ENCODE measurements at regions not wholly inside any gene's neighbourhood (a gene's known extent, or its start where the extent isn't known, plus 50 kb on each side); places are given as distances from the start of the nearest gene placed in this dataset.
"Not testable (repeated sequence)": the region's sequence is repeated elsewhere in the genome, so short reads cannot be mapped to it uniquely, and the experiment has no call there.

- no peak for DNase-seq (ENCODE audit: low read depth)
Observed at GRCh38 chr6:106745824-106746582, 116.6 kb downstream of the QRSL1 start.

GRCh38 chr6:106745197-106745770 lies 115.9 kb downstream of the QRSL1 start:
- DNase-seq (ENCODE audit: low read depth), result no peak

DNA sequence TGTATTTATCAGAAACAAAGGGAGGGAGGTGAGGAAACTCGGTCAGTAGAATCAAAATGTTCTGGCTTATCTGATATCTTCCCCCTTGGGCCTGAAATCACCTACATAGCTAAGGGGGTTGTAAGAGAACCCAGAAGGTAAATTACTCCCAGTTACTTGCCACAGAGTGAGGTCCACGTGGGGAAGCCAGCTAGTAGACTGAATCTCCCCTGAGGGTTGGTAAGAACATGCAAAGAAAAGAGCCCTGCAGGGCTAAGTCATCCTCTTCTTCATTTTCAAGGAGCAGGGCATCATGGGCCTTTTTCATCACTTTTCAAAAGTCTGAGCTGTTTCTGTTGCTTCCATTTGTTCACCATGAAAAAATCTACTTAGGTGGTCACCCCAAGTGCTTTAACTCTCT lies 115.4 kb downstream of the QRSL1 start:
- DNase-seq (ENCODE audit: low read depth), result no peak

GRCh38 chr6:106744029-106744428 lies 114.7 kb downstream of the QRSL1 start:
- not testable (repeated sequence) for DNase-seq (ENCODE audit: low read depth)

- DNase-seq (ENCODE audit: low read depth), result no peak
Observed at GRCh38 chr6:106743612-106744011, 114.2 kb downstream of the QRSL1 start.

GRCh38 chr6:106740287-106740686 lies 110.9 kb downstream of the QRSL1 start:
- no peak for DNase-seq (ENCODE audit: low read depth)

DNA sequence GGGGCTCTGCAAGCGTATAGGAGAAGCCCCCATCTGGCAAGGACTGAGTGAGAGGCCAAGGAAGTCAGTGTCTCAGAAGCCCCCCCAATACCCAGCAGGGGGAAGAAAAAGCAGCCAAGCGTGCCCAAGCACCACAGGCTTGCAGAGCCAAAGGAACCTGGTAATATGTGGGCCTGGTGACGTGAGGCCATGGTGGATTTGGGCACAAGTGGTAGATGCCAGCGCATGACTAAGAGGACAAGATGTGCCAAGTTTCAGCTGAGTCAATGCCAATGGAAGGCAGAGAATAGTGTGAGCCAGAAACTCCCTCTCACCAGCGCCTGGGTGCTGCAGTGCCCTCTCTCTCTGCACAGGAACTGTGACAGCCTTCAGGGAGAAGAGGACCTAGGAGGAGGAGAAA lies 110.0 kb downstream of the QRSL1 start:
- no peak for DNase-seq (ENCODE audit: low read depth)

DNA sequence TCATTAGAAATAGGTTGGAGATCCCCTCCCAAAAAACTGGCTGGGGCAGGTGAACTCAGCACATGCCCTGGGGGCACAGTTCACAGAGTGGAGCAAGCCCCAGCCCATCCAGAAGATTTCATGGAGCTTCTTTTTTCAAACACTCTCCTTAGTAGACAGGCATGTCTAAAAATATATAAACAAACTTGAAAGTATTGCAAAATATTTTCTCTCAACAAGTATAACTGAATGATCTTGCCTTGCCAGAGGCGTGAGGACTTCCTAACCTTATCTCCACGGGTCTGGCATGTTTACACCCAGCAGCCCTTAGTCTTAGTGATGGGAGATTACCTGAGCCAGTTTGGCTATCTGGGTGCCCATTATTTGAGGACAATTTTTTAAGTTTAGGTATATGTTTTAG lies 107.1 kb downstream of the QRSL1 start:
- DNase-seq (ENCODE audit: low read depth), result no peak

DNA sequence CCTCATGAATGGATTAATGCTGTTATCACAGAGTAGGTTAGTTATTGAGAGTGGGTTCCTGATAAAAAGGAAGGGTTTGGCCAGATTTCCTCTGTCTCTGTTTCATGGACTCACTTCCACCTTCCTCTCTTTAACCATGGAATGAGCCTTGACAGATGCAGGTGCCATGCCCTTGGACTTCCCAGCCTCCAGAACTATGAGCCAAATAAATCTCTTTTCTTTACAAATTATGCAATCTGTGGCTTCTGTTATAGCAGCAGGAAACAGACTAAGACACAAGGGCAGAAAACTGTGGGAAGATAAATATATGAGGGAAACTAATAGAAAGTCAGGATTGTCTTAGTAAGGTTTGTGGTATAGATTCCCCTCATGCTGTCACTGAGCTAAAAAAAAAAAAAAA lies 106.5 kb downstream of the QRSL1 start:
- DNase-seq (ENCODE audit: low read depth), result no peak

- no peak for DNase-seq (ENCODE audit: low read depth)
Observed at GRCh38 chr6:106735136-106735633, 105.8 kb downstream of the QRSL1 start.

DNA sequence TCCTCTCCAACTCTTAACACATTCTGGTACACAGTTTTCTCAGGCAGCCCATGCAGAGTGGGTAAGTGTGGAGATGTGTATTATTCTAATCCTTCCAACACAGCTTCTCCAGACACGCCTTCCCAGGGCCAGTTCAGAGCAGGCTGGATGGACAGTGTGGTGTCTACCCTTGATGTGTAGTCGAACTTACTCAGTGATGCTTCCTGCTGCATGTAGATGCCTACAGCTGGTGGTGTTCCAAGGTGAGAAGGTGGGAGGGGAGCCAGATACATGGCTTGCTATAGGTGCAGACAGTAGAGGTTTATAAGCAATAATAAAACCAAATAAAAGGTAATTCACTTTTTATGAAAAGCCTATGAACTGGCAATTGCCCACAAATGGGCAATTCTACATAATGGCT lies 104.0 kb downstream of the QRSL1 start:
- DNase-seq (ENCODE audit: low read depth), result no peak

GRCh38 chr6:106732376-106732940 lies 103.1 kb downstream of the QRSL1 start:
- DNase-seq (ENCODE audit: low read depth), result no peak

DNA sequence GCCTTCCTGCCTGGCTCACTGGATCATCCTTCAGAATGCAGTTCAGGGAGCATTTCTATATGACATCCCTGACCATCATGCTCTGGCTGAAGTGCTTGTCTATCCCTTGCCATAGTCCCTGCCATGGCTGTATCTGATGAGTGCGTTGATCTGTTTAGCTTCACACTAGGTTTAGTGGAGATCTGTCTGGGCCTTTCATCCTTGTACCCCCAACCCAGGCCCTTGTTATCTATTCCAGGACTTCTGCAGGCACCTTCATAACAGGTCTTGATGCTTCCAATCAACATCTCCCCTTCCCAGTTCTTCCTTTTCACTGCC lies 102.4 kb downstream of the QRSL1 start:
- no peak for DNase-seq (ENCODE audit: low read depth)

- DNase-seq (ENCODE audit: low read depth), result no peak
Observed at GRCh38 chr6:106731144-106731842, 101.9 kb downstream of the QRSL1 start.

GRCh38 chr6:106730718-106731117 lies 101.3 kb downstream of the QRSL1 start:
- DNase-seq (ENCODE audit: low read depth), result no peak

- no peak for DNase-seq (ENCODE audit: low read depth)
Observed at GRCh38 chr6:106730264-106730663, 100.9 kb downstream of the QRSL1 start.

- no peak for DNase-seq (ENCODE audit: low read depth)
Observed at GRCh38 chr6:106729841-106730240, 100.5 kb downstream of the QRSL1 start.

DNA sequence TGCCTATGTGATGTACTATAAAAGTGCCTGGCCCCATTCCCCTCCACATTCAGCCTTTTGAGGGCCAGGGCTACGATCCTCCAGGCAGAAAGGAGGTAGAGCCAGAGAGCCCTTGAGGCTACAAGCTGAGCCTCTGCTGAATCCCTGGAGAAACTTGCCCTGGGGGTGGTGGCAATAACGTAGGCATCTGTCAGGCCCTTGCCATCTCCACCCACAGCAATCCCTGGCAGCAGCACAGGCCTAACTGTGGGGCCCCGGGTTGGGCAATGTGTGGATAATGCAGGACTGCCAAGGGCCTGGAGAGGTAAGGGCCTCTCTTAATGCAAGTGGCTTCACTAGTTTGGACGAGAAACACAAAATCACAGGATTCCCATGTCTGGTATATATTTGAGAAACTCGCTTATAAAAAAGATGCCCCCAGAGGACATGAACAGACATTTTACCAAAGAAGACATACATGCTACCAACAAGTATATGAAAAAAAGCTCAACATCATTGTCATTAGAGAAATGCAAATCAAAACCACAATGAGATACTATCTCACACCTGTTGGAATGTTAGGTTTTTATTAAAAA lies 99.0 kb downstream of the QRSL1 start:
- DNase-seq (ENCODE audit: low read depth), result no peak

DNA sequence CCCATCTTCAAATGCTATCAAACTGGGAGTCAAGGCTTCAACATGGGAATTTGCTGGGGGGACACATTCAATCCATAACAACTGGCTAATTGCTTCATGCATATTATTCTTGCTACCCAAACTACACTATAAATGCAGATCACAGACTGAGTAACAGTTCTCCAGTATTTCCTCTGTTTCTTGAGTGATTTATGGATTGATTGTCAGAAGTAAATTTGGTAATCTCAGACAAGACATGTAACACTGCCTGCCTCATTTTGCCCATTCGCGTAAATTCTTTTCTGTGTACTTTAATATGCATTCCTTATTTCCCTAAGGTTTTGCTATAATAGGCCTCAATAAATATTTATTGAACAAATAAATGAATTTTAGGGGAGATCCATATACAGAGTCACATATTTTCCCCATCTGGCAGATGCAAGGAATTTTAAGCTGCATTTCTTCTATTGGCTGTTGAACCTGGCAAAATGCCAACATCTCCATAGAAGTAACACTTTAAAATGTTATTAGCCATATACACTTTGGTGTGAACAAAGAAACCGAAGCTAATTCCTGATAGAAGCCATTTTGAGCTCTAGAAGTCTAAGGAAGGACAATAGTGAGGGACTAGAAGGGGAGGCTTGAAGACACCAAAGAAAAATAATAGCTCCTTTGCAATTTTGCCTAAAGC lies 98.2 kb downstream of the QRSL1 start:
- DNase-seq (ENCODE audit: low read depth), result no peak

DNA sequence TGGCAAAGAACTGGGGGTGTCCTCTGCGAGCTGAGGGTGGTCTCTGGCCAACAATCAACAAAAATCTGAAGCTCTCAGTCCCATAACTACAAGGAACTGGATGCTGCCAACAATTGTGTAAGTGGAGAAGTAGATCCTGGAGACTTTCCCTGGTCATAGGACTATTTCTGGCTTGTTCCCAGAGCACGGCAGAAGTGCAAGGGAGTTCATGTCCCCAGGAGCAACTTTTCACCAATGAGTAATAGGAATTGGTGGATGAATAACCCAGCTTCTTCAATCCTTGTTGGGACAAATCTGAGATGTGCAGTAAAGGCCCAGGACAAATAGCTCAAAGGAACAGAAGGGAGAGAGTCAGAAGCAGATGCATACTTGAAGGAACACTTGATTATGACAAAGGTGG lies 95.5 kb downstream of the QRSL1 start:
- no peak for DNase-seq (ENCODE audit: low read depth)

GRCh38 chr6:106724337-106724736 lies 95.0 kb downstream of the QRSL1 start:
- DNase-seq (ENCODE audit: low read depth), result no peak

- not testable (repeated sequence) for DNase-seq (ENCODE audit: low read depth)
Observed at GRCh38 chr6:106723419-106723818, 94.0 kb downstream of the QRSL1 start.
